GM23338 (cell line): ENCODE measurements at regions not wholly inside any gene's neighbourhood (a gene's known extent, or its start where the extent isn't known, plus 50 kb on each side); places are given as distances from the start of the nearest gene placed in this dataset.

Source experiments
- ATAC-seq: fragments of 200-7000 bp; cut with Tn5 transposase; 3 replicates; pipeline ENCODE4 v1.9.1; 2020
- DNase-seq: peaks from one replicate; pipeline ENCODE4 v3.0.0-alpha.2; 2015; ENCODE audit warnings: low spot score
- H2AFZ ChIP-seq: fragments of 200-600 bp; sonication (generic); 2 replicates; pipeline ENCODE4 v1.8.0; 2016; ENCODE audit warnings: antibody characterized with exemption, mild to moderate bottlenecking, moderate library complexity
- H3F3A ChIP-seq: fragments of 200-600 bp; sonication (generic); replicated peaks from 2 replicates; pipeline ENCODE4 v1.8.0; 2017; ENCODE audit warnings: antibody characterized with exemption, mixed run types, low read depth
- H3K27ac ChIP-seq: fragments of 200-600 bp; sonication (generic); 2 replicates; pipeline ENCODE4 v1.6.1; 2016; ENCODE audit warnings: low read depth
- H3K27me3 ChIP-seq: fragments of 200-600 bp; sonication (generic); 2 replicates; pipeline ENCODE4 v1.8.0; 2016; ENCODE audit warnings: mild to moderate bottlenecking, mixed run types, moderate library complexity; ENCODE audit not compliant: insufficient read depth
- H3K36me3 ChIP-seq: fragments of 200-600 bp; sonication (generic); 2 replicates; pipeline ENCODE4 v1.8.0; 2016; ENCODE audit warnings: mild to moderate bottlenecking; ENCODE audit not compliant: insufficient read depth
- H3K4me1 ChIP-seq: fragments of 200-600 bp; sonication (generic); 2 replicates; pipeline ENCODE4 v1.8.0; 2016; ENCODE audit warnings: mild to moderate bottlenecking, moderate library complexity; ENCODE audit not compliant: insufficient read depth
- H3K4me2 ChIP-seq: fragments of 200-600 bp; sonication (generic); 2 replicates; pipeline ENCODE4 v1.7.1; 2017; ENCODE audit warnings: mixed run types
- H3K4me3 ChIP-seq: fragments of 200-600 bp; sonication (generic); 2 replicates; pipeline ENCODE4 v1.6.1; 2016; ENCODE audit warnings: mixed run types
- H3K79me2 ChIP-seq: fragments of 200-600 bp; sonication (generic); replicated peaks from 2 replicates; pipeline ENCODE4 v1.8.0; 2017; ENCODE audit warnings: mild to moderate bottlenecking; ENCODE audit not compliant: insufficient read depth
- H3K9me2 ChIP-seq: fragments of 200-600 bp; sonication (generic); 2 replicates; pipeline ENCODE4 v1.8.0; 2017; ENCODE audit not compliant: insufficient read depth
- H4K20me1 ChIP-seq: fragments of 200-600 bp; sonication (generic); replicated peaks from 2 replicates; pipeline ENCODE4 v1.8.0; 2017; ENCODE audit warnings: mild to moderate bottlenecking; ENCODE audit not compliant: insufficient read depth
- H3K27ac Mint-ChIP-seq: 2 replicates; pipeline ENCODE4 v1.8.0; 2020; ENCODE audit warnings: inconsistent platforms, mild to moderate bottlenecking, moderate library complexity, mixed read lengths
- H3K27me3 Mint-ChIP-seq: 3 replicates; pipeline ENCODE4 v1.8.0; 2022; ENCODE audit warnings: low read depth, mild to moderate bottlenecking, moderate library complexity, mixed read lengths, inconsistent platforms; ENCODE audit not compliant: insufficient read depth, poor library complexity
- H3K36me3 Mint-ChIP-seq: 3 replicates; pipeline ENCODE4 v1.8.0; 2021; ENCODE audit warnings: low read depth, mild to moderate bottlenecking, inconsistent platforms, moderate library complexity, mixed read lengths
- H3K4me1 Mint-ChIP-seq: 3 replicates; pipeline ENCODE4 v1.8.0; 2020; ENCODE audit warnings: mild to moderate bottlenecking, inconsistent platforms, mixed read lengths
- H3K4me3 Mint-ChIP-seq: 3 replicates; pipeline ENCODE4 v1.8.0; 2021; ENCODE audit warnings: moderate library complexity, mild to moderate bottlenecking, inconsistent platforms, mixed read lengths
- H3K9me3 Mint-ChIP-seq: 3 replicates; pipeline ENCODE4 v1.8.0; 2020; ENCODE audit warnings: moderate library complexity, mild to moderate bottlenecking, inconsistent platforms, mixed read lengths
- CREB1 ChIP-seq: fragments of 250-450 bp; sonication (Bioruptor Pico); IDR thresholded peaks from 2 replicates; pipeline ENCODE4 v1.5.0; 2020; ENCODE audit warnings: low read depth, mild to moderate bottlenecking, moderate library complexity
- CTCF ChIP-seq, 2 experiments: fragments of 200-600 bp in 1 of 2; sonication (generic) in 1 of 2; conservative IDR thresholded peaks; 2 replicates each; pipeline versions ENCODE4 v1.5.1 to v1.6.1; 2016 to 2017; ENCODE audit warnings: antibody characterized with exemption in 2 of 2, low read depth in 2 of 2, mild to moderate bottlenecking in 2 of 2, moderate library complexity in 1 of 2
- ETS1 ChIP-seq: IDR thresholded peaks from 2 replicates; pipeline ENCODE4 v1.6.1; 2016; ENCODE audit warnings: antibody characterized with exemption
- EZH2 ChIP-seq: fragments of 200-600 bp; sonication (generic); IDR thresholded peaks from one replicate; pipeline ENCODE4 v1.8.0; 2017; ENCODE audit warnings: antibody characterized with exemption, mild to moderate bottlenecking, low read depth; ENCODE audit not compliant: unreplicated experiment
- EZH2phosphoT487 ChIP-seq: fragments of 200-600 bp; sonication (generic); IDR thresholded peaks from one replicate; pipeline ENCODE4 v1.8.1; 2018; ENCODE audit warnings: antibody characterized with exemption; ENCODE audit not compliant: unreplicated experiment
- JUNB ChIP-seq: IDR thresholded peaks from one replicate; pipeline ENCODE4 v1.6.1; 2016; ENCODE audit warnings: antibody characterized with exemption; ENCODE audit not compliant: unreplicated experiment
- NANOG ChIP-seq: IDR thresholded peaks from 2 replicates; pipeline ENCODE4 v1.6.1; 2016; ENCODE audit warnings: antibody characterized with exemption, borderline replicate concordance
- POLR2AphosphoS5 ChIP-seq: IDR thresholded peaks from 2 replicates; pipeline ENCODE4 v1.6.1; 2016; ENCODE audit warnings: antibody characterized with exemption, low read depth
- STAT1 ChIP-seq: IDR thresholded peaks from one replicate; pipeline ENCODE4 v1.6.1; 2016; ENCODE audit warnings: antibody characterized with exemption; ENCODE audit not compliant: unreplicated experiment
- ZNF114 ChIP-seq: fragments of 250-450 bp; sonication (Bioruptor Pico); IDR thresholded peaks from 2 replicates; pipeline ENCODE4 v1.5.0; 2020; ENCODE audit warnings: mild to moderate bottlenecking, moderate library complexity
- ZNF331 ChIP-seq: fragments of 250-450 bp; sonication (Bioruptor Pico); IDR thresholded peaks from 2 replicates; pipeline ENCODE4 v1.5.0; 2020; ENCODE audit warnings: low read depth, mild to moderate bottlenecking, moderate library complexity
- TF ChIP-seq, protein P1 (sequence below): IDR thresholded peaks from one replicate; pipeline ENCODE4 v1.6.1; 2018; ENCODE audit warnings: antibody characterized with exemption; ENCODE audit not compliant: unreplicated experiment
- TF ChIP-seq, protein P2 (sequence below): fragments of 250-450 bp; sonication (Bioruptor Pico); IDR thresholded peaks from 2 replicates; pipeline ENCODE4 v1.5.0; 2020; ENCODE audit warnings: mild to moderate bottlenecking, moderate library complexity

GRCh38 chr6:139569566-139569965 lies 195.1 kb upstream of the CITED2 start:
- Mint-ChIP-seq H3K27me3 (peaks cover 3% of the 10 kb centered on the region), H3K4me3 (no peak overlapping the region), H3K4me1 (no peaks in the 10 kb centered on the region), H3K36me3 (no peaks in the 10 kb centered on the region), H3K9me3 (no peaks in the 10 kb centered on the region), H3K27ac (no peak overlapping the region)
- Histone ChIP-seq H3K4me3 (no peak overlapping the region), H3K36me3 (no peaks in the 10 kb centered on the region), H3K27ac (no peak overlapping the region), H3K27me3 (no peaks in the 10 kb centered on the region), H3K79me2 (no peaks in the 10 kb centered on the region), H2AFZ (no peak overlapping the region), H3K9me2 (0 out of 2 replicates have a peak, but pooled peaks cover 5% of the 10 kb centered on the region), H3K4me2 (no peak overlapping the region), H4K20me1 (no peaks in the 10 kb centered on the region), H3K4me1 (no peaks in the 10 kb centered on the region; the same call in 1 of the 2 replicates), H3F3A (no peaks in the 10 kb centered on the region)
- DNase-seq, result no peak
- TF ChIP-seq STAT1 (no peak), EZH2phosphoT487 (no peak), EZH2 (no peak), ETS1 (no peak), ZNF331 (CRISPR knock-in tag) (no peak), JUNB (no peak), POLR2AphosphoS5 (no peak), ZNF114 (CRISPR knock-in tag) (no peak), CTCF (conservative IDR thresholded peaks at IDR 0.05; ENCODE audit: low read depth in 2 of 2) (no peak), NANOG (no peak), CREB1 (CRISPR knock-in tag) (no peak)
- TF ChIP-seq, protein P1, sequence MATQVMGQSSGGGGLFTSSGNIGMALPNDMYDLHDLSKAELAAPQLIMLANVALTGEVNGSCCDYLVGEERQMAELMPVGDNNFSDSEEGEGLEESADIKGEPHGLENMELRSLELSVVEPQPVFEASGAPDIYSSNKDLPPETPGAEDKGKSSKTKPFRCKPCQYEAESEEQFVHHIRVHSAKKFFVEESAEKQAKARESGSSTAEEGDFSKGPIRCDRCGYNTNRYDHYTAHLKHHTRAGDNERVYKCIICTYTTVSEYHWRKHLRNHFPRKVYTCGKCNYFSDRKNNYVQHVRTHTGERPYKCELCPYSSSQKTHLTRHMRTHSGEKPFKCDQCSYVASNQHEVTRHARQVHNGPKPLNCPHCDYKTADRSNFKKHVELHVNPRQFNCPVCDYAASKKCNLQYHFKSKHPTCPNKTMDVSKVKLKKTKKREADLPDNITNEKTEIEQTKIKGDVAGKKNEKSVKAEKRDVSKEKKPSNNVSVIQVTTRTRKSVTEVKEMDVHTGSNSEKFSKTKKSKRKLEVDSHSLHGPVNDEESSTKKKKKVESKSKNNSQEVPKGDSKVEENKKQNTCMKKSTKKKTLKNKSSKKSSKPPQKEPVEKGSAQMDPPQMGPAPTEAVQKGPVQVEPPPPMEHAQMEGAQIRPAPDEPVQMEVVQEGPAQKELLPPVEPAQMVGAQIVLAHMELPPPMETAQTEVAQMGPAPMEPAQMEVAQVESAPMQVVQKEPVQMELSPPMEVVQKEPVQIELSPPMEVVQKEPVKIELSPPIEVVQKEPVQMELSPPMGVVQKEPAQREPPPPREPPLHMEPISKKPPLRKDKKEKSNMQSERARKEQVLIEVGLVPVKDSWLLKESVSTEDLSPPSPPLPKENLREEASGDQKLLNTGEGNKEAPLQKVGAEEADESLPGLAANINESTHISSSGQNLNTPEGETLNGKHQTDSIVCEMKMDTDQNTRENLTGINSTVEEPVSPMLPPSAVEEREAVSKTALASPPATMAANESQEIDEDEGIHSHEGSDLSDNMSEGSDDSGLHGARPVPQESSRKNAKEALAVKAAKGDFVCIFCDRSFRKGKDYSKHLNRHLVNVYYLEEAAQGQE, result no peak
- TF ChIP-seq, protein P2, sequence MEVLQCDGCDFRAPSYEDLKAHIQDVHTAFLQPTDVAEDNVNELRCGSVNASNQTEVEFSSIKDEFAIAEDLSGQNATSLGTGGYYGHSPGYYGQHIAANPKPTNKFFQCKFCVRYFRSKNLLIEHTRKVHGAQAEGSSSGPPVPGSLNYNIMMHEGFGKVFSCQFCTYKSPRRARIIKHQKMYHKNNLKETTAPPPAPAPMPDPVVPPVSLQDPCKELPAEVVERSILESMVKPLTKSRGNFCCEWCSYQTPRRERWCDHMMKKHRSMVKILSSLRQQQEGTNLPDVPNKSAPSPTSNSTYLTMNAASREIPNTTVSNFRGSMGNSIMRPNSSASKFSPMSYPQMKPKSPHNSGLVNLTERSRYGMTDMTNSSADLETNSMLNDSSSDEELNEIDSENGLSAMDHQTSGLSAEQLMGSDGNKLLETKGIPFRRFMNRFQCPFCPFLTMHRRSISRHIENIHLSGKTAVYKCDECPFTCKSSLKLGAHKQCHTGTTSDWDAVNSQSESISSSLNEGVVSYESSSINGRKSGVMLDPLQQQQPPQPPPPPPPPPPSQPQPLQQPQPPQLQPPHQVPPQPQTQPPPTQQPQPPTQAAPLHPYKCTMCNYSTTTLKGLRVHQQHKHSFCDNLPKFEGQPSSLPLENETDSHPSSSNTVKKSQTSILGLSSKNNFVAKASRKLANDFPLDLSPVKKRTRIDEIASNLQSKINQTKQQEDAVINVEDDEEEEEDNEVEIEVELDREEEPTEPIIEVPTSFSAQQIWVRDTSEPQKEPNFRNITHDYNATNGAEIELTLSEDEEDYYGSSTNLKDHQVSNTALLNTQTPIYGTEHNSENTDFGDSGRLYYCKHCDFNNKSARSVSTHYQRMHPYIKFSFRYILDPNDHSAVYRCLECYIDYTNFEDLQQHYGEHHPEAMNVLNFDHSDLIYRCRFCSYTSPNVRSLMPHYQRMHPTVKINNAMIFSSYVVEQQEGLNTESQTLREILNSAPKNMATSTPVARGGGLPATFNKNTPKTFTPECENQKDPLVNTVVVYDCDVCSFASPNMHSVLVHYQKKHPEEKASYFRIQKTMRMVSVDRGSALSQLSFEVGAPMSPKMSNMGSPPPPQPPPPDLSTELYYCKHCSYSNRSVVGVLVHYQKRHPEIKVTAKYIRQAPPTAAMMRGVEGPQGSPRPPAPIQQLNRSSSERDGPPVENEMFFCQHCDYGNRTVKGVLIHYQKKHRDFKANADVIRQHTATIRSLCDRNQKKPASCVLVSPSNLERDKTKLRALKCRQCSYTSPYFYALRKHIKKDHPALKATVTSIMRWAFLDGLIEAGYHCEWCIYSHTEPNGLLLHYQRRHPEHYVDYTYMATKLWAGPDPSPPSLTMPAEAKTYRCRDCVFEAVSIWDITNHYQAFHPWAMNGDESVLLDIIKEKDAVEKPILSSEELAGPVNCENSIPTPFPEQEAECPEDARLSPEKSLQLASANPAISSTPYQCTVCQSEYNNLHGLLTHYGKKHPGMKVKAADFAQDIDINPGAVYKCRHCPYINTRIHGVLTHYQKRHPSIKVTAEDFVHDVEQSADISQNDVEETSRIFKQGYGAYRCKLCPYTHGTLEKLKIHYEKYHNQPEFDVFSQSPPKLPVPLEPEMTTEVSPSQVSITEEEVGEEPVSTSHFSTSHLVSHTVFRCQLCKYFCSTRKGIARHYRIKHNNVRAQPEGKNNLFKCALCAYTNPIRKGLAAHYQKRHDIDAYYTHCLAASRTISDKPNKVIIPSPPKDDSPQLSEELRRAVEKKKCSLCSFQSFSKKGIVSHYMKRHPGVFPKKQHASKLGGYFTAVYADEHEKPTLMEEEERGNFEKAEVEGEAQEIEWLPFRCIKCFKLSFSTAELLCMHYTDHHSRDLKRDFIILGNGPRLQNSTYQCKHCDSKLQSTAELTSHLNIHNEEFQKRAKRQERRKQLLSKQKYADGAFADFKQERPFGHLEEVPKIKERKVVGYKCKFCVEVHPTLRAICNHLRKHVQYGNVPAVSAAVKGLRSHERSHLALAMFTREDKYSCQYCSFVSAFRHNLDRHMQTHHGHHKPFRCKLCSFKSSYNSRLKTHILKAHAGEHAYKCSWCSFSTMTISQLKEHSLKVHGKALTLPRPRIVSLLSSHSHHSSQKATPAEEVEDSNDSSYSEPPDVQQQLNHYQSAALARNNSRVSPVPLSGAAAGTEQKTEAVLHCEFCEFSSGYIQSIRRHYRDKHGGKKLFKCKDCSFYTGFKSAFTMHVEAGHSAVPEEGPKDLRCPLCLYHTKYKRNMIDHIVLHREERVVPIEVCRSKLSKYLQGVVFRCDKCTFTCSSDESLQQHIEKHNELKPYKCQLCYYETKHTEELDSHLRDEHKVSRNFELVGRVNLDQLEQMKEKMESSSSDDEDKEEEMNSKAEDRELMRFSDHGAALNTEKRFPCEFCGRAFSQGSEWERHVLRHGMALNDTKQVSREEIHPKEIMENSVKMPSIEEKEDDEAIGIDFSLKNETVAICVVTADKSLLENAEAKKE (CRISPR knock-in tag), result no peak
- no peak for ATAC-seq
